Neural progenitor cell (in vitro differentiated cells): ENCODE measurements at regions not wholly inside any gene's neighbourhood (a gene's known extent, or its start where the extent isn't known, plus 50 kb on each side); places are given as distances from the start of the nearest gene placed in this dataset.

Experiments used
- EZH2 ChIP-seq: fragments of 200-600 bp; sonication (generic); IDR thresholded peaks from 2 replicates; pipeline ENCODE4 v1.6.1; 2017; ENCODE audit warnings: antibody characterized with exemption, mild to moderate bottlenecking, moderate library complexity
- EZH2phosphoT487 ChIP-seq: fragments of 200-600 bp; sonication (generic); IDR thresholded peaks from 2 replicates; pipeline ENCODE4 v1.6.1; 2017; ENCODE audit warnings: antibody characterized with exemption

GRCh38 chr4:53809816-53810215 is 218.5 kb upstream of the LNX1 start:
- TF ChIP-seq EZH2 (no peak), EZH2phosphoT487 (no peak)
